T-helper 1 cell (primary cell): ENCODE measurements at regions not wholly inside any gene's neighbourhood (a gene's known extent, or its start where the extent isn't known, plus 50 kb on each side); places are given as distances from the start of the nearest gene placed in this dataset.

Experiments
- DNase-seq, 5 donors: peaks; one replicate each; pipeline ENCODE4 v3.0.0-alpha.2; 2012 to 2020

- no peak for DNase-seq
These were observed 117.7 kb downstream of the GAS1 start for GRCh38 chr9:86829496-86830046.

GRCh38 chr9:86828631-86829030 lies 118.7 kb downstream of the GAS1 start:
- DNase-seq = no peak

GRCh38 chr9:86827893-86828292 lies 119.4 kb downstream of the GAS1 start:
- DNase-seq = no peak

GRCh38 chr9:86825299-86825698 lies 122.0 kb downstream of the GAS1 start:
- no peak for DNase-seq

- no peak for DNase-seq
These were observed 125.1 kb downstream of the GAS1 start for GRCh38 chr9:86822006-86822801.

GRCh38 chr9:86821006-86821845 lies 126.1 kb downstream of the GAS1 start:
- DNase-seq = no peak

GRCh38 chr9:86819552-86819951 lies 127.8 kb downstream of the GAS1 start:
- no peak for DNase-seq

- no peak for DNase-seq
These were observed 128.7 kb downstream of the GAS1 start for GRCh38 chr9:86818636-86819035.

- DNase-seq = no peak
These were observed 130.4 kb downstream of the GAS1 start for GRCh38 chr9:86816868-86817267.

- no peak for DNase-seq
These were observed 130.9 kb downstream of the GAS1 start for GRCh38 chr9:86816366-86816765.

- no peak for DNase-seq
These were observed 134.7 kb downstream of the GAS1 start for GRCh38 chr9:86812616-86813015.

GRCh38 chr9:86809759-86810367 lies 137.4 kb downstream of the GAS1 start:
- DNase-seq = no peak

- no peak for DNase-seq
These were observed 138.2 kb downstream of the GAS1 start for GRCh38 chr9:86809151-86809550.

- DNase-seq = no peak
These were observed 139.8 kb downstream of the GAS1 start for GRCh38 chr9:86807367-86807976.

- DNase-seq = no peak
These were observed 143.3 kb downstream of the GAS1 start for GRCh38 chr9:86804011-86804410.

- no peak for DNase-seq
These were observed 144.2 kb downstream of the GAS1 start for GRCh38 chr9:86802900-86803673.

- no peak for DNase-seq
These were observed 146.1 kb downstream of the GAS1 start for GRCh38 chr9:86801246-86801645.

GRCh38 chr9:86800681-86801080 lies 146.6 kb downstream of the GAS1 start:
- no peak for DNase-seq

GRCh38 chr9:86798966-86799365 lies 148.3 kb downstream of the GAS1 start:
- no peak for DNase-seq

- DNase-seq = no peak
These were observed 150.6 kb downstream of the GAS1 start for GRCh38 chr9:86796666-86797065.

- no peak for DNase-seq
These were observed 151.3 kb downstream of the GAS1 start for GRCh38 chr9:86795823-86796553.
